ENCODE measurements at regions not wholly inside any gene's neighbourhood (a gene's known extent, or its start where the extent isn't known, plus 50 kb on each side); places are given as distances from the start of the nearest gene placed in this dataset.

GRCh38 chr5:130975299-130975698, 189.8 kb downstream of the HINT1 start (continued):
- no peak for TF ChIP-seq REST (IDR thresholded peaks at IDR 0.05; ENCODE audit: unreplicated experiment)
- TF ChIP-seq CTCF (conservative IDR thresholded peaks at IDR 0.05; ENCODE audit: low read depth in 2 of 2) = no peak
- no peak for TF ChIP-seq JUNB (IDR thresholded peaks at IDR 0.05; ENCODE audit: unreplicated experiment)
- no peak for TF ChIP-seq CREB1 (CRISPR knock-in tag; IDR thresholded peaks at IDR 0.05; ENCODE audit: low read depth)
- TF ChIP-seq ETS1 (IDR thresholded peaks at IDR 0.05) = no peak
- TF ChIP-seq EZH2phosphoT487 (IDR thresholded peaks at IDR 0.05; ENCODE audit: unreplicated experiment) = no peak

GRCh38 chr5:130974021-130974683, 190.9 kb downstream of the HINT1 start:
- Mint-ChIP-seq H3K4me1 (peaks cover 12% of the 10 kb centered on the region), H3K27ac (no peak overlapping the region), H3K9me3 (no peaks in the 10 kb centered on the region), H3K36me3 (ENCODE audit: low read depth) (no peaks in the 10 kb centered on the region), H3K27me3 (ENCODE audit: insufficient read depth, low read depth, poor library complexity) (peaks cover 2% of the 10 kb centered on the region), H3K4me3 (no peak overlapping the region)
- H3K36me3 ChIP-seq (ENCODE audit: insufficient read depth) = no peaks in the 10 kb centered on the region
- H3K79me2 ChIP-seq (replicated peaks; ENCODE audit: insufficient read depth) = no peaks in the 10 kb centered on the region
- H3K9me2 ChIP-seq (ENCODE audit: insufficient read depth) = no peaks in the 10 kb centered on the region
- no peaks in the 10 kb centered on the region for H3K27me3 ChIP-seq (ENCODE audit: insufficient read depth)
- TF ChIP-seq CREB1 (CRISPR knock-in tag; IDR thresholded peaks at IDR 0.05; ENCODE audit: low read depth) = no peak
- no peak for TF ChIP-seq ZNF114 (CRISPR knock-in tag; IDR thresholded peaks at IDR 0.05)
- no peak for TF ChIP-seq ZNF331 (CRISPR knock-in tag; IDR thresholded peaks at IDR 0.05; ENCODE audit: low read depth)
- no peak for TF ChIP-seq EZH2phosphoT487 (IDR thresholded peaks at IDR 0.05; ENCODE audit: unreplicated experiment)
- TF ChIP-seq NANOG (IDR thresholded peaks at IDR 0.05; ENCODE audit: borderline replicate concordance) = no peak
- TF ChIP-seq REST (IDR thresholded peaks at IDR 0.05; ENCODE audit: unreplicated experiment) = no peak
- no peak for TF ChIP-seq ETS1 (IDR thresholded peaks at IDR 0.05)
- no peak overlapping the region for H3K4me3 ChIP-seq
- no peak overlapping the region for H3K4me2 ChIP-seq
- no peak overlapping the region for H3K27ac ChIP-seq (ENCODE audit: low read depth)
- H2AFZ ChIP-seq = no peak overlapping the region
- ATAC-seq (no peak), DNase-seq (ENCODE audit: low spot score) (no peak)
- no peaks in the 10 kb centered on the region for H4K20me1 ChIP-seq (replicated peaks; ENCODE audit: insufficient read depth)
- peaks cover 6% of the 10 kb centered on the region for H3K4me1 ChIP-seq (ENCODE audit: insufficient read depth)
- H3F3A ChIP-seq (replicated peaks; ENCODE audit: low read depth) = no peaks in the 10 kb centered on the region

Measured in GM23338 (cell line).